ENCODE measurements at regions not wholly inside any gene's neighbourhood (a gene's known extent, or its start where the extent isn't known, plus 50 kb on each side); places are given as distances from the start of the nearest gene placed in this dataset.

- no peak for TF ChIP-seq CTCF (IDR thresholded peaks at IDR 0.05; ENCODE audit: low read depth, low read length)
- no peak for TF ChIP-seq MAX (IDR thresholded peaks at IDR 0.05; ENCODE audit: low read depth, low read length)
These were observed 288.4 kb upstream of the SASH1 start for GRCh38 chr6:148054219-148054618.
